ENCODE measurements at regions not wholly inside any gene's neighbourhood (a gene's known extent, or its start where the extent isn't known, plus 50 kb on each side); places are given as distances from the start of the nearest gene placed in this dataset.
"Not testable (repeated sequence)": the region's sequence is repeated elsewhere in the genome, so short reads cannot be mapped to it uniquely, and the experiment has no call there.

DNA sequence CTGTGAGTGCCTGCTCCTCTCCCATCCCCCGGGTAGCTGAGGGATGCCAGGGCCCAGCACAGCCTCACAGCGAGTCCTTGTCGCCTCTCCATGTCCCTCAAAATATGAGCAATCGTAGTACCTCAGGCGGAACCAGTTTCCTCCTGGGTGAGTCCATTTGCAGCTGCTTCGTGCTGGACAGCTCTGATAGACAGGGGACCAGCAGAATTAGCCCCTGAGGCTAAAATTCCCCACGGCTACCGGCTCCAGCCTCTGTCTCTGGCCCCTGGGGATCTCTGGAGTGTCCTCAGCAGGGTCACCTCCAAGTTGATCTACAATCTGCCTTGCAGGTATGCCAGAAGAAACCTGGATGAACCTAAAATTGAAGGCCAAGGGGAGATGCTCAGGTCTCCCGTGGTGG is 115.8 kb upstream of the FBXL7 start:
- DNase-seq (ENCODE audit: low read depth in 3 of 3), result no peak

- no peak for DNase-seq (ENCODE audit: low read depth in 3 of 3)
Observed at GRCh38 chr5:15383469-15383868, 116.5 kb upstream of the FBXL7 start.

GRCh38 chr5:15383021-15383420 is 117.0 kb upstream of the FBXL7 start:
- no peak for DNase-seq (ENCODE audit: low read depth in 3 of 3)

- no peak for DNase-seq (ENCODE audit: low read depth in 3 of 3)
Observed at GRCh38 chr5:15377573-15378340, 122.2 kb upstream of the FBXL7 start.

DNA sequence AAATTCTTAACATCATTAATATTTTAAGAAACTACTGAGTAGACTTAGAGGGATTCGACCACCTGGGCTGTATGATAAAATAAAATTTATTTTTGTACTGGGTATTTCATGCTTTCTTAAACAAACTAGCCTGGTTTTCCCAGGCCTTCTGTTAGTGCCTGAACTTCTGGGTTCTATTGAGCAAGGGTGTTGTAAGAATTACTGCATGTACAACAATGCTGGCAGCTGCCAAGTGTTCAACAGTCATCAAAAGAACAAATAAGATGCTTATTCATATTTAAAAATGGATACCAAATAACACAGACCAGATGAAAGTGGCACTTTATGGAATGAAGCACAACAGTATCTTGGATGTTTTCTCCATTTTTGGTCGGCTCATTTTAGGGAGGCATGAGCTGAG is 123.2 kb upstream of the FBXL7 start:
- no peak for DNase-seq (ENCODE audit: low read depth in 3 of 3)

DNA sequence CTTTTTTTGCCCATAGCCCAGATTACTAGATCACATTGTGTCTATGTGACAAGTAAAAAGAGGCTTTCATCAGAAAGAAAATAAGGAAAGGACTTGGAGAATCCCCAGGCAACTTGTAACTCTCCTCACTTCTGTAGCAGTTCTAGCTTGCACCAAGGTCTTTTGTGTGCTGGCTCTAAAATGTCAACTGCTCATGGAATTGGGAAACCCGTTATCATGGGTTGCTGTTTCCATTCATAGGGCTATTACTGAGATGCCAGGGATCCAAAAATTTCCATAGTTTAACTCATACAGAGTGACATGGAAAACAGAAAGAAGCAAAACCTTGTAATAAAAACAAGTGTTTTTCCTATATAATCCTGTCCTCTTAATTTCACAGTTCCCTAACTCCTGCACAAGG is 123.9 kb upstream of the FBXL7 start:
- DNase-seq (ENCODE audit: low read depth in 3 of 3), result no peak

DNA sequence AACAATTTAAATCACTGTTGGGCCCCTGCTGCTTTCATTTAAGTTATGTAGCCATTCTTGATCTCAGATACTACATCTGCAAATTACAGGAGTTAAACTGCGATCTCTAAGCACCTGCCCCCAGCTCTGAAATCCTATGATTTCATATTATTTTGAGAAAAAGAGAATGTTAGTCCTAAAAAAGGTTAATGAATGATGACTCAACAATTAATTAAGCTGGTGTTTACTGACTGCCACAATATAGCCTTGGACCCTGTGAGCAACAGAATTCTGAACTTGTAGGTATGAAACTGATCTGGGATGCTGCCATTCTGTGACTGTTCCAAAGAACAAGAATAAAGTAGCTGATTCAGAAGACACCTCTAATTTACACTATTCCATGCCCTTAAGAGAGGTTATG is 124.4 kb upstream of the FBXL7 start:
- DNase-seq (ENCODE audit: low read depth in 3 of 3), result no peak

DNA sequence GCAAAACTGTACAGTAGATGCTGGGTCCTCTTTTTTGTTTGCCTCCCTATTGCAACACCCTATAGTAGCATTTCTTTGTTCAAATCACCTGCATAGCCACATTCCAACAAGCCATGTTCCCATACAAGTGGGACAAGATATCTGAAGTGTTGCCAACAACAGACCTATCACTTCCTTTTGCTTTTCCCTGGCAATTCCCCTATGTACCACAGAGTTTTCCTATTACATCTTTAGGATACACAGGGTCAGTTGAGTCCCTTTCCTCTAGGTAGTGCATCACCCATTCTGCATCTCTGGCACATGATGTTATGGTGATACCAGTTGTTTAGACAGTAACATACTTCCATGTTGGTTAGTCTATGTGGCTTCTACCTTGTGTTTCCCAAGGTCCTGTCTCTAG is 125.1 kb upstream of the FBXL7 start:
- no peak for DNase-seq (ENCODE audit: low read depth in 3 of 3)

DNA sequence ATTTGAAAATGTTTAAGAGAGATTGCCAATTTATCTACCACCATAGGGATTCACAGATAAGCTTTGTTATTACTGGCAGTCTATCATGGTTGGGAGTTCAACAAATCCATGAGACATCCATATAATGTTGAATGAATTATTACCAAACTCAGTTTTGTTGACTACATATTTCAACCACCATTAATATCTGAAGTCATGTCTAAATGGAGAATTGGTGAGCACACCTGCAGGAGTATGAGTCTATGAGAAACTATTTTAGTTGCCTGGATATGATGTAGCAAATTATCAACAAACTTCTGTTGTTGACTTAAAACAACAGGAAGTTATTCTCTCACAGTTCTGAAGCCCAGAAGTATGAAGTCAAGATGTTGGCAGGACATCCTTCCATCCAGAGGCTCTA is 126.8 kb upstream of the FBXL7 start:
- no peak for DNase-seq (ENCODE audit: low read depth in 3 of 3)

DNA sequence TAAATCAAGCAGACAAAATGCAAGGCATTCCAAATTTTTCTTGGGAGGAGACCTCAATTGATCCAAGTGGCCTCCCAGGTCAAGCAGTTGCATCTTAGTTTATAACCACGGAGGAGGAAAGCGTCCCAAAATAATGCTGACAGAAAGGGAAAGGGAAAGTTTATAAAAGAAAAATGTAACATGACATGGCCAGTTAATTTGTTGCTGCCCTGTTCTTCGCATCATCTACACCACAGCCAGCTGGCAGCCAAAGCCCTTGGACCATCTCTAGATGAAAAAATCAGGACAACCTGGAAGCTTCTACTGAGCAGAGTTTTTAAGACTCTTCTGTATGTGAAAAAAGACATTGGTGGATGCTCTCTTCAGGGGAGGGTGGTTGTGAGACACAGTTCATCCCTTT is 128.8 kb upstream of the FBXL7 start:
- DNase-seq (ENCODE audit: low read depth in 3 of 3), result no peak

DNA sequence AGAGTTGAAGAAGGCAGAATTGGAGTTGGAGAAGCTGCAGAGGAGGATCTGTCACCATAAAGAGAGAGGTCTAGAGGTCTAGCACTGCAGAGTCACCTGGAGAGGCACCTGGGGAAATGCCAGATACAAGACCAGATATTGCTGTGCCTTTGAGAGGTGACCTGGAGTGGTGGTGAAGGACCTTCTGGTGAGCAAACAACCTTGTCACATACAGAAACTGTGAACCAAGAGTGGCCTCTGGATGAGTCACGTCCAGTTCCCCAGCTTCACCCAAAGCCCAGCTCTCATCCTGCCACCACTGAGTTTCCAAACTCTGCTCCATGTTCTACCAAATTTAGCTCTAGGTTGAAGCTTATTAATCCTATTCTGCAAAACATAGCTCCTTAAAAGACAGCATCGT is 131.1 kb upstream of the FBXL7 start:
- no peak for DNase-seq (ENCODE audit: low read depth in 3 of 3)

GRCh38 chr5:15367489-15367888 is 132.5 kb upstream of the FBXL7 start:
- DNase-seq (ENCODE audit: low read depth in 3 of 3), result no peak

GRCh38 chr5:15366676-15367391 is 133.1 kb upstream of the FBXL7 start:
- DNase-seq (ENCODE audit: low read depth in 3 of 3), result no peak

- no peak for DNase-seq (ENCODE audit: low read depth in 3 of 3)
Observed at GRCh38 chr5:15365070-15365469, 134.9 kb upstream of the FBXL7 start.

- no peak for DNase-seq (ENCODE audit: low read depth in 3 of 3)
Observed at GRCh38 chr5:15363601-15364000, 136.4 kb upstream of the FBXL7 start.

DNA sequence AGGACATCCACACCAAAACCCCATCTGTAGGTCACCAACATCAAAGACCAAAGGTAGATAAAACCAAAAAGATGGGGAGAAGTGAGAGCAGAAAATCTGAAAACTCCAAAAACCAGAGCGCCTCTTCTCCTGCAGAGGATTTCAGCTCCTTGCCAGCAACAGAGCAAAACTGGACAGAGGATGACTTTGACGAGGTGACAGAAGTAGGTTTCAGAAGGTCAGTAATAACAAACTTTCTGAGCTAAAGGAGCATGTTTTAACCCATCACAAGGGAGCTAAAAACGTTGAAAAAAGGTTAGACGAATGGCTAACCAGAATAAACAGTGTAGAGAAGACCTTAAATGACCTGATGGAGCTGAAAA is 142.9 kb upstream of the FBXL7 start:
- not testable (repeated sequence) for DNase-seq (ENCODE audit: low read depth in 3 of 3)

DNA sequence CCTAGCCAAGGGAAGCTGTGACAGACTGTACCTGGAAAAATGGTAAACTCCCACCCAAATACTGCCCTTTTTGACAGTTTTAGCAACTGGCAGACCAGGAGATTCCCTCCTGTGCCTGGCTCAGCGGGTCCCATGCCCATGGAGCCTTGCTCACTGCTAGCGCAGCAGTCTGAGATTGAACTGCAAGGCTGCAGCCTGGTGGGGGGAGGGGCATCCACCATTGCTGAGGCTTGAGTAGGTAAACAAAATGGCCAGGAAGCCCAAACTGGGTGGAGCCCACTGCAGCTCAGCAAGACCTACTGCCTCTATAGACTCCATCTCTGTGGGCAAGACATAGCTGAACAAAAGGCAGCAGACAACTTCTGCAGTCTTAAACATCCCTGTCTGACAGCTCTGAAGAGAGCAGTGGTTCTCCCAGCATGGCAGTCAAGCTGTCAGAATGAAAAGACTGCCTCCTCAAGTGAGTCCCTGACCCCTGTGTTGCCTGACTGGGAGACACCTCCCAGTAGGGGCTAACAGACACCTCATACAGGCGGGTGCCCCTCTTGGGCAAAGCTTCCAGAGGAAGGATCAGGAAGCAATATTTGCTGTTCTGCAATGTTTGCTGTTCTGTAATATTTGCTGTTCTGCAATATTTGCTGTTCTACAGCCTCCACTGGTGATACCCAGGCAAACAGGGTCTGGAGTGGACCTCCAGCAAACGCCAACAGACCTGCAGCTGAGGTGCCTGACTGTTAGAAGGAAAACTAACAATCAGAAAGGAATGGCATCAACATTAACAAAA is 143.5 kb upstream of the FBXL7 start:
- not testable (repeated sequence) for DNase-seq (ENCODE audit: low read depth in 3 of 3)

- no peak for DNase-seq (ENCODE audit: low read depth in 3 of 3)
Observed at GRCh38 chr5:15354021-15354420, 146.0 kb upstream of the FBXL7 start.

- DNase-seq (ENCODE audit: low read depth in 3 of 3), result no peak
Observed at GRCh38 chr5:15353086-15353645, 146.8 kb upstream of the FBXL7 start.

GRCh38 chr5:15350614-15351013 is 149.4 kb upstream of the FBXL7 start:
- no peak for DNase-seq (ENCODE audit: low read depth in 3 of 3)

GRCh38 chr5:15346738-15347137 is 153.2 kb upstream of the FBXL7 start:
- no peak for DNase-seq (ENCODE audit: low read depth in 3 of 3)

GRCh38 chr5:15344954-15345353 is 155.0 kb upstream of the FBXL7 start:
- no peak for DNase-seq (ENCODE audit: low read depth in 3 of 3)

All from stimulated activated CD4-positive, alpha-beta T cell treated with anti-CD3 and anti-CD28 coated beads, TNF-alpha, amount 100 ng/mL, for 4 hours (primary cell).